Neural cell (in vitro differentiated cells): ENCODE measurements at regions not wholly inside any gene's neighbourhood (a gene's known extent, or its start where the extent isn't known, plus 50 kb on each side); places are given as distances from the start of the nearest gene placed in this dataset.

Source experiments
- EP300 ChIP-seq: fragments of 450-650 bp; conservative IDR thresholded peaks from 2 replicates; pipeline ENCODE4 v1.6.1; 2014; ENCODE audit warnings: antibody characterized with exemption, mild to moderate bottlenecking, moderate library complexity; ENCODE audit not compliant: poor library complexity, severe bottlenecking
- POLR2AphosphoS5 ChIP-seq: IDR thresholded peaks from 2 replicates; pipeline ENCODE4 v1.6.1; 2012
- RAD21 ChIP-seq: fragments of 450-650 bp; conservative IDR thresholded peaks from 2 replicates; pipeline ENCODE4 v1.6.1; 2014; ENCODE audit warnings: antibody characterized with exemption, mild to moderate bottlenecking, moderate library complexity
- TAF1 ChIP-seq: IDR thresholded peaks from 2 replicates; pipeline ENCODE4 v1.6.1; 2012; ENCODE audit warnings: low read depth
- TF ChIP-seq, protein P1 (sequence below): fragments of 450-650 bp; IDR thresholded peaks from 2 replicates; pipeline ENCODE4 v1.5.1; 2014; ENCODE audit warnings: antibody characterized with exemption, mild to moderate bottlenecking, moderate library complexity; ENCODE audit not compliant: poor library complexity, severe bottlenecking

DNA sequence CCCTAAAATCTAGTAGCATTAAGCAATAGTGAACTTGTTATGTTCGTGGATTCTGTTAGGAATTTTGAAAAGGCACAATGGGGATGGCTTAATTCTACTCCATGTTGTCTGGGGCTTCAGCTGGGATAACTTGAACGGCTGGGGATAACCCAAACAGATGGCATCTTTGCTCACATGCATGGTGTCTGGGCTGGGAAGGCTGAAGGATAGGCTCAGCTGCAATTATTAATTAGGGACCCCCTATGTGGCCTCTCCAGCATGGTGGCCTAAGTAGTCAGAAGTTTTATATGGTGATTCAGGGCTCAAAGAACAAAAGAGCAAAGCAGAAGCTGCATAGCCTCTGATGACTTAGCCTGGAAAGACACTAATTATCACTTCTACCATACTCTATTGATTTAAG is 551.1 kb downstream of the PSAT1 start:
- no peak for TF ChIP-seq POLR2AphosphoS5
- TF ChIP-seq EP300, result no peak
- TF ChIP-seq, protein P1, sequence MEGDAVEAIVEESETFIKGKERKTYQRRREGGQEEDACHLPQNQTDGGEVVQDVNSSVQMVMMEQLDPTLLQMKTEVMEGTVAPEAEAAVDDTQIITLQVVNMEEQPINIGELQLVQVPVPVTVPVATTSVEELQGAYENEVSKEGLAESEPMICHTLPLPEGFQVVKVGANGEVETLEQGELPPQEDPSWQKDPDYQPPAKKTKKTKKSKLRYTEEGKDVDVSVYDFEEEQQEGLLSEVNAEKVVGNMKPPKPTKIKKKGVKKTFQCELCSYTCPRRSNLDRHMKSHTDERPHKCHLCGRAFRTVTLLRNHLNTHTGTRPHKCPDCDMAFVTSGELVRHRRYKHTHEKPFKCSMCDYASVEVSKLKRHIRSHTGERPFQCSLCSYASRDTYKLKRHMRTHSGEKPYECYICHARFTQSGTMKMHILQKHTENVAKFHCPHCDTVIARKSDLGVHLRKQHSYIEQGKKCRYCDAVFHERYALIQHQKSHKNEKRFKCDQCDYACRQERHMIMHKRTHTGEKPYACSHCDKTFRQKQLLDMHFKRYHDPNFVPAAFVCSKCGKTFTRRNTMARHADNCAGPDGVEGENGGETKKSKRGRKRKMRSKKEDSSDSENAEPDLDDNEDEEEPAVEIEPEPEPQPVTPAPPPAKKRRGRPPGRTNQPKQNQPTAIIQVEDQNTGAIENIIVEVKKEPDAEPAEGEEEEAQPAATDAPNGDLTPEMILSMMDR, result no peak
- TF ChIP-seq RAD21, result no peak
- no peak for TF ChIP-seq TAF1
